ENCODE measurements at regions not wholly inside any gene's neighbourhood (a gene's known extent, or its start where the extent isn't known, plus 50 kb on each side); places are given as distances from the start of the nearest gene placed in this dataset.

DNA sequence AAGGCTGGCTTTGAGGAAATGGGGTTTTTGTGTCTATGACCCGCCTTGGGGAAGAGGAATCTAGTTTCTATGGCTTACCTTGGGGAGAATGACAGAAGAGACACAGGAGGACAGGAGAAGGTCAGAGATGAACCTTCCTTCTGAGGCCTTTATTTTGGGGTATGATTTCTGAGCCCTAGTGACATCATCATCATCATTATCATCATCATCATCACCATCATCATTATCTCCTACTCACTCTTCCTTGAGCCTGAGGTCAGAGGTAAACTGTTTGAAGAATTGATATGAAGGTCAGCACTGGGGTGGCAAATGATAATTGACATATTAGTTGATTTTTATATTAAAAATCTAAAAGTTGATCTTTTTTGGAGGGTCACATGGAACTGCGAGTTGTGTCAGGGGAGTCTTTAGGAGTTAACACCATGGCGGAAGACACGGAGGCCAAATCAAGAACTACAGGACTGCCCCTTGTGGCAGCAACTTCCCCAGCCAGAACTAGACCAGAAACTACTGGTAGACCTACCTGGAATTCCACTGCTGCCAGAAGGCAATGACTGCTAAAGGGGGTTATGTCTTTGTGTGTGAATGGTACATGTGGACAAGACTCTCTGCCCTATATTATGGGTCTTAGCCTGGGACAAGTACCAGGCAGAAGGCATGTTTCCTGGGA is 49.8 kb upstream of the WLS start:
- TF ChIP-seq, protein P1, sequence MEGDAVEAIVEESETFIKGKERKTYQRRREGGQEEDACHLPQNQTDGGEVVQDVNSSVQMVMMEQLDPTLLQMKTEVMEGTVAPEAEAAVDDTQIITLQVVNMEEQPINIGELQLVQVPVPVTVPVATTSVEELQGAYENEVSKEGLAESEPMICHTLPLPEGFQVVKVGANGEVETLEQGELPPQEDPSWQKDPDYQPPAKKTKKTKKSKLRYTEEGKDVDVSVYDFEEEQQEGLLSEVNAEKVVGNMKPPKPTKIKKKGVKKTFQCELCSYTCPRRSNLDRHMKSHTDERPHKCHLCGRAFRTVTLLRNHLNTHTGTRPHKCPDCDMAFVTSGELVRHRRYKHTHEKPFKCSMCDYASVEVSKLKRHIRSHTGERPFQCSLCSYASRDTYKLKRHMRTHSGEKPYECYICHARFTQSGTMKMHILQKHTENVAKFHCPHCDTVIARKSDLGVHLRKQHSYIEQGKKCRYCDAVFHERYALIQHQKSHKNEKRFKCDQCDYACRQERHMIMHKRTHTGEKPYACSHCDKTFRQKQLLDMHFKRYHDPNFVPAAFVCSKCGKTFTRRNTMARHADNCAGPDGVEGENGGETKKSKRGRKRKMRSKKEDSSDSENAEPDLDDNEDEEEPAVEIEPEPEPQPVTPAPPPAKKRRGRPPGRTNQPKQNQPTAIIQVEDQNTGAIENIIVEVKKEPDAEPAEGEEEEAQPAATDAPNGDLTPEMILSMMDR (IDR thresholded peaks at IDR 0.05) = no peak
- no peak for TF ChIP-seq POLR2A (IDR thresholded peaks at IDR 0.05)

All from prostate gland (tissue), 2 donors.